ENCODE measurements at regions not wholly inside any gene's neighbourhood (a gene's known extent, or its start where the extent isn't known, plus 50 kb on each side); places are given as distances from the start of the nearest gene placed in this dataset.

GRCh38 chr2:192571636-192572035 lies 376.9 kb upstream of the TMEFF2 start:
- TF ChIP-seq CTCF (IDR thresholded peaks at IDR 0.05) (no peak), POLR2A (IDR thresholded peaks at IDR 0.05) (no peak)

Data from lower leg skin (tissue), 3 donors.